ENCODE measurements at regions not wholly inside any gene's neighbourhood (a gene's known extent, or its start where the extent isn't known, plus 50 kb on each side); places are given as distances from the start of the nearest gene placed in this dataset.

DNA sequence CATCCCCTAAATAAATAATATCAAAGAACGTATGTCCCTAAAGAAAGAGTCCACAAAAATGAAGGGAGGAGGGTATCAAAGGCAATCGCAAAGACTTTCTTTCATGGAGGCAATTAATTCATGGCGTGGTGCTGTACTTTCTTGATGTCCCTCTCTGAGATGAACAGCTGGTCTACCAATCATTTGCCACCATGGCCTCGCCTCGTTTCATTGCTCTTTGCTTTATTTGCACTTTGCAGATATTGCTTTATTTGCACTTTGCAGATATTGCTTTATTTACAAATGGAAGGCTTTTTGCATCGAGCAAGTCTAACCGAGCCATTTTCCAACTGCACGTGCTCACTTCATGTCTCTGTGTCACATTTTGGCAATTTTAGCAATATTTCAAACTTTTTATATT lies 104.0 kb upstream of the PTCH1 start:
- no peak for DNase-seq (ENCODE audit: low read depth)

DNA sequence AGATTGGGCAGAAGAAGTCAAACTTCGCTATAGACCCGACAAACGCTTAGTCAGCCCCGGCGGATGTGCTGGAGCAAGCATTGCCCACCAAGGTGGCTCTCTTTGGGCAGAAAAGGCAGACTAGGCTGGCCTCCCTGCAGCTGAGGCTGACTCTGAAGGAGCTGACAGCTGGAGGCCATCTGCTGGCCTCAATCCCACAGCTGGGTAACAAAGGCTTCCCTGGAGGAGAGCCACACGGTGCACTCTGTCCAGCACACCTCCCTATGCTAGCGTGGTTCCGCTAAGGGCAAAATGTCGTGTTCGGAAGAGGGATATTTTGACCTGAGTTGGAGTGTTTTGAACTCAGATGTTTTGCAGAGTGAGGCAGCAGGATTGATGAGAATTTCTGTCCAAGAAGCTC lies 103.5 kb upstream of the PTCH1 start:
- no peak for DNase-seq (ENCODE audit: low read depth)

DNA sequence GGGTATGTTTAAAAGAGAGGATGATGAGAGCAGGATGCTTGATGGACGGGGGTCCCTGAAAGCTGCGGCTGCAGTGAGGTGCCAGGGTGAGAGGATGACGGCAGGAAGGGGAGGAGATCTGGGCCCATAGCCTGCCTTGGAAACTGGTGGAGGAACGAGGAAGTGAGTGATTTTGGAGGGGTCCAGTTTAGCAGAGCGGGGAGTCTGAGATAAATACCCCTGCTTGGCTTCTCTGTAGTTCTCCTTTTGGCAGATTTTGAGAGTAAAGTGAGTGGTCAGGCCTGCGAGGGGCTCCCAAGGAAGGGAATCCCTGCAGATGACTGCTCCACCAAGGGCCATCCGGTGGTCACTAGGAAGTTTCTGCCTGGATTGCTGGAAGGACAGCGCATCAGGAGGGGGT lies 98.5 kb upstream of the PTCH1 start:
- DNase-seq (ENCODE audit: low read depth), result no peak

DNA sequence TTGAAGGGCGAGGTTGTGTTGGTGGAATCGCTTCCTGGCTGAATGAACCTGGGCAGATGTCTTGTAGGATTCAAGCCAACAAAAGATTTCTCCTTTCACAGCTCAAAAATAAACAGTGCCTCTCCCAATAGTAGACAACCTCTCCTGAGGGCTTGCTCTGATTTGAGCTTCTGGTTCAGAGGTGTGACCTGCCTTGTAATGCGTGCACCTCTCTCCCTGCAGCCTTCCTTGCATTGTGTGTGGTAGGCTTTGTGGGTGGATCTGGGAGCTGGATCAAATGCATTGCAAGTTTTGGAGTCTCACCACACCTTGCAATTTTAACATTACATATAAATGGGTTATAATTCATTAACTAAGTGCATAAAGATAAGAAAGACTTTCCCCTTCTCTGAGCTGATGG lies 96.9 kb upstream of the PTCH1 start:
- DNase-seq (ENCODE audit: low read depth), result no peak

DNA sequence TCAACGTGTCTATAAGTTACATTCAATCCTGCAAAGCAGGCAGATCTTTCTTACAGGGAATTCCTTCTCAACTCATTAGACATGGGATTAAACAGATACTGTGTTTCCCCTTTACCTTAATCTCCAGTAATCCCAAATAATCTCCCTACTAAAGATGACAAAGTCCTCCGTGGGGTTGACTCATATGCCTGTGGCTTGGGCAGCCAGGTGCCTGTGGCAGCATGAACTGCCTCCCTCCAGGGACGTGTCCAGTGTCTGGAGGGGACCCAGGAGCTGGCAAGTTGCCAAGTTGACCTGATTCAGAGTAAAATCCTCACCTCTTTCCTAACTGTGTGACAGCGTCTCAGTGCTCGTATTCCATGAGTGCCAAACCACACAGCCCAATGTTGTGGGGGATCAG lies 94.6 kb upstream of the PTCH1 start:
- no peak for DNase-seq (ENCODE audit: low read depth)

DNA sequence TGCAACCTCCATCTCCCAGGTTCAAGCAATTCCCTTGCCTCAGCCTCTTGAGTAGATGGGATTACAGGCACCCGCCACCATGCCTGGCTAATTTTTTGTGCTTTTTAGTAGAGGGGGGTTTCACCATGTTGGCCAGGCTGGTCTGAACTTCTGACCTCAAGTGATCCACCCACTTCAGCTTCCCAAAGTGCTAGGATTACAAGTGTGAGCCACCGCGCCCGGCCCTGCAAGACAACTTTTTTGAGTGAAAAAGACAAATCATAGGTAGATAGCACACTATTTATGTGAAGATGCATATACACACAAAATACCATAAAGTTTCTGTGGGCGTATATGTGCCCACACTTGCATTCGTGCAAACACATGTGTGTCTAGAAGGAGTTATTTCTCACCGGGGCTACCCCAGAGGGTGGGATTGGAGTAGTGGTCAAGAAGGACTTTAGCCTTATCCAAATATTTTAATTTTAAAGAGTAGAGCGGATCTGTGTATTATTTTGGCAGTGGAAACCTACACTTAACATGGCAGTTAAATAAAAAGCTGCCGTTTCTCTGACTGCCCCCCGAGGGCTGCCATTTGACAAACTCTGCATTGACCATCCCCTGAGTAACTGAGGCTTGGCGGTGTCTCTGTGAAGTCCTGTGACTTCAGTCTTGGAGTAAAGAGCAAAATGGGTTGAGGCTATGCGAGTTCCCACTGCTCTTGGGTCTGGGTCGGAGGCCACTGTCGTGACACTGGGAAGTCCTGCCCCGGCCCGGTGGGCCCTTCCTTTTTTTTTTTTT lies 93.4 kb upstream of the PTCH1 start:
- DNase-seq (ENCODE audit: low read depth), result no peak

DNA sequence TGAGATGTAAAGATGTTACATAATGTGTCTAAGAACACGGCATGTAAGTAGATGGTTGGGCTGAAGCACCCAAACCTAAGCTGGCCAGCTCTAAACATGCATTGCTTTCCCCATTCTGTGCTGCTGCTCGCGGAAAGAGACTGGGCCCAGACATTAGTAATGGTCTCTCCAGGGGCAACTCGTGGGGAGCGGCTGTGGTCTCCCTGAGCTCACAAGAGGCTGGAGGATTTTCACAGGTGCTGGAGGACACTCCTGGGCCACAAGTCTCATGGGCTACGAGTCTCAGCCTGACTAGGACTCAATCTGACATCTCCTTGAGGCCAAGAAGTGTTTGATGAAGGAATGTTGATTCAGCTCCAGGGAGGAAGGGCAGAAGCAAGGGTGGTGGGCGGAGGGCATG lies 92.7 kb upstream of the PTCH1 start:
- DNase-seq (ENCODE audit: low read depth), result no peak

DNA sequence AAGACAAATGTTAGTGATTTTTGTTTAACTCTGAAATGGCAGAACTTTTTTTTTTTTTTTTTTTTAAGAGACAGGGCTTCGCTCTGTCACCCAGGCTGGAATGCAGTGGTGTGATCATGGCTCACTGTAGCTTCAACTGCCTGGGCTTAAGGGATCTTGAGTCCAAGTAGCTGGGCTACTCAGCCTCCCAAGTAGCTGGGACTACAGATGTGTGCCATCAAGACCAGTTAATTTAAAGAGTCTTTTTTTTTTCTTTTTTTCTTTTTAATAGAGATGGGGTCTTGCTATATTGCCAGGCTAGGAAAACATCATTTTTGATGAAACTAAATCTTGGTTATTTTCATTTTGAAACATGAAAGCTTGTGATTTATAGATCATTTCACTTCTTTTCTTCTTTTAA lies 91.6 kb upstream of the PTCH1 start:
- no peak for DNase-seq (ENCODE audit: low read depth)

DNA sequence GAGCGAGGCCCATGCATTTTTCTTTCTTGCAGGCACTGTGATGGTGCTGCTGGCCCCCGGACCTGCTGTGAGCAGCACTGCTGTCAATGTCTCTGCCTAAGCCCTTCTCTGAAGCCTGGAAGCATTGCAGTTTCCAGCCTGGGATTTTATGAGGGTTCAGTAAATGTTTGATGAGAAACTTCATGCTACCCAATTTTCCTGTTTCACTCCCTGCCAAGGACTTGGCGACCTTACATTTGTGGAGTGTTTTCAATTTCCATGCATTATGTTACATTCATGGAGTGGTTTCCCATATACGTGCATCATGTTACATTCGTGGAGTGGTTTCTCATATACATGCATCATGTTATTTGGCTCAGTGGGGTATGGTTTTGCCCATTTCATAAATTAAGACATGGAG lies 90.7 kb upstream of the PTCH1 start:
- DNase-seq (ENCODE audit: low read depth), result no peak

DNA sequence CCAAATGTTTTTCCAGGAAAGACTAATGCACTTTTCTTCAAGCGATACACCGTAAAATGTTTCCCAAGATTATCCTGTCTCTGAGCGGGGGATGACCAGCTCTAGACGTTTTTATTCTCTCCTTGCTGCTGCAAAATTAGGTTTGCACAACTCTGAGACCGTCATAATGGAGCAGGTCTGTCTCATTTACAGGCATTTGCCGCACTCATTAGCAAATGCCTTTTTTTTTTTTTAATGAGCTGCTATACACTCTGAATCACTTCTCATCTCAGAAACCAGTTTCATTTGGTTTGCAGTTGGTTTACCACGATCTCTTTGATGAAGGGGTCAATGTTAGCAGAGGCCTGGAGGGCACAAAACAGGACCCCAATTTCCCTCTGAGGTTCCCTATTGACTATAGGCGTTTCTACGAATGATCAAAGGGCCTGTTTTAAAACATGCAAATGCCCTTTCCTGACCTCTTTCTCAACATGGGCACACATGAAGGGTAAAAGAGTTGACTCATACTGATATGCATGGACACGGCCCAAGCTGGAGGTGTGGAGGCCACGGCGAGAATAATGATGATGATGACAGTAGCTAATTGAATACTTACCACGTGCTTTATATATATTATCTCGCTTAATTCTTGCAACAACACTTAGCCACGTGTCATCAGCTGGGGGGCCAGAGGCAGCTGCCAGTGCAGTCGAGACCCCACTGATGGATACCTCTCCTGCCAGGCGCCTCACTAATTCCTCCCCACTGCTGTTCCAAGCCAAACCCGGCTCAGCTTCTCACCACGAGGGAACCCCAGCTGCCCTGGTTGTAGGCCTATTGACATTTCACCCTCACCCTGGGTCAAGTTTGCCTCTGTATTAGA lies 89.9 kb upstream of the PTCH1 start:
- DNase-seq (ENCODE audit: low read depth), result no peak

DNA sequence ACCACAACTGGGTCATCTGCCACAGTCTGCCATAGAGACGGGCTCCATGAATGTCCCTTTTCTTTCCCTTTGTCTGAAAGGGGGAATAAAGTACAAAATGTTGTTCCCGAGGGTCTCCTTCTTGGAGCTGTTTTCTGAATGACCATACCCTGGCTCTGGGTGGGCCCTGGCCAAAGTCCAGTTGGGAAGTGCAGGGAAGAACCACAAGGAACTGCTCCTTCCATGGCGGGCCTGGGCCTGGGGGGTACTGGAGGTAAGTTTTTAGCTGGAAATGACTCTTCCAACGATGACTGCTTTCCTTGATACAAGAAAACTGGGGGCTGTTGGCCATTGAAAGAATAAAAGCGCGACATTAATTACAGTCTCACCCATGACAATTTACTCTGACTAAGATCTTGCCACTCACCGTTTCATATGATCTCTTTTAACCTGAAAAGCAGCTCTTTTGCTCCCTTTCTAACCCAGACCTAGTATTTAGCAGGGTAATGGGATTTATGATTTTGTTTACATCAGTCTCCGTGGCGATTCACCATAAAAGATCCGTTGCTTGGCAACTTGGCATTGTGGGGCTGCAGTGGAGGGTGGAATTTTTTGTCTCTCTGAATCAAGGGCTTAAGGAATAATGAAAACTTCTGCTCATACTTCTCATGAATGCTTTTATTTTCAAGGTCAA lies 89.2 kb upstream of the PTCH1 start:
- DNase-seq (ENCODE audit: low read depth), result no peak

DNA sequence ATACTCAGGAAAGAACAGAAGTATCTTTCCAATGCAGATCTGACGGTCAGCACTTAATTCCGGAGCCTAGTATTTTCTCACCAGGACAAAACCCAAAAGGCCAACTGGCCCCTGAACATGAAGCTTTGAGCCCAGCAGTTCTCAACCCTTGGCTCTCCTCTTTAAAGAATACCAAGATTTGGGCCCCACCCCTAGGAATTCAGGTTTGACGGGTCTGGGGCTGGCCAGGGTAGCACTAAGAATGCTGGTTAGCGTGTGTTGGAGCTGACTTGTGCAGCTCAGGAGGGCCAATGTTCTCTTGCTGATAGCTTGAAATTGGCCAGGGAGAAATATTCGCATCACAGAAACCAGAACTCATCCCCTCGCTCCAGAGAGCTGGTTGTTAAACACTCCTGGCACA lies 88.3 kb upstream of the PTCH1 start:
- no peak for DNase-seq (ENCODE audit: low read depth)

DNA sequence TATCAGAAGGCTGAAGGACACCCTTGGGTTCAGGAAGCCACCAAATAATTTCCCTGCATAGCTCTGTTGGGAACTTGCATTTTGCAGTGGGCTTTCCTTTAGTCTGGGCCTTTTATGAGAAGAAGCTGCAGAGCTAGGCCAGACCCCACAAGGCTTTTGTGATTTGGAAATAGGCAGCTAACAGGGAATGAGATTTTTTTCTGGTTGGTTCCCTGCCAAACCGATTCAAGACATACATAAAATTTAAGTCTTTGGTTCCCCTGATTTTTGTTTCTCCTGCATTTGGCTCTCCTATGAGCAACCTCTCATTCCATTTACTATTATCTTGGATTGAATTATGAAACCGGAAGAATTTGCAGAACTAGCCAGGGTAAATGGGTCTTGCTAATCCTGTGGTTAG lies 81.5 kb upstream of the PTCH1 start:
- no peak for DNase-seq (ENCODE audit: low read depth)

DNA sequence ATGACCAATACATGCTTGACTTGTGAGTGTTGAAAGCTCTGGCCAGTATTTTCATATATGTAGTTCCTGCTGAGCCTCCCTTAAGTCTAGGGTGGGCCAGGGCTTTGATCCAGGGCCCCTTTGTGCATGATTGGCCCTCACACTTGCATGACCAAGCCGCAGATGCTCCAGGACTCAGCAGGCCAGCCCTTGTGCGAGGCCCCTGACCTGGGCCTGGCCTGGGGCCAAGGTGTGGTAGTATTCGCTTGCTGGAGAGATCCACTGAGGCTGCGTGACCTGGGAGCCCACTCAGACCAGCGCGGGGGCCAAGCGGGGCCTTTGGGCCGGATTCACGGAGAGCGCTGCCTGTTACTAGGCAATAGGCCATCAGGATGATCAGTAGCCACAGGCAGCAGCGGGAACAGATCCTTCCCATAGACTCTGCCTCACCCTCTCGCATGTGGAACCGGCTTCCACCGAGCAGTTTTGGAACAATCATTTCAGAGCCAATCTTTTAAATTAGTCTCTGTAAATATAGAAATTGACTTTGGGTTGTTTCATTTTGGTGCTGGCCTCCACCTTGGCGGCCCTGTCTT lies 79.0 kb upstream of the PTCH1 start:
- DNase-seq (ENCODE audit: low read depth), result no peak

DNA sequence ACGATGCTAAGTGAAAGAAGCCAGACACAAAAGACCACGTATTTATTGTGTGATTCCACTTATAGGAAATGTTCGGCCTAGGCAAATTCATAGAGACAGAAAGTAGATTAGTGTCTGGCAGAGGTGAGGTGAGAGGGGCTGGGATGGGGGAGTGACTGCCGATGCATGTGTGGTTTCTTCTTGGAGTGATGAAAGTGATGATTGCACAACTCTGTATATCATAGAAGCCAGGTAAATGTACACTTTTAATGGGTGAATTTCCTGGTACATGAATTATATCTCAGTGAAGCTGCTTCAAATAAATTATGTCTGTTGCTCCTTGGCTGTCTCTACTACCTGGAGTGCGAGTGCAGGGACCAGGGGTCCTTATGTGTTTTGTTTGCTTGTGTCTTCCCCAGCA lies 76.2 kb upstream of the PTCH1 start:
- DNase-seq (ENCODE audit: low read depth), result no peak

DNA sequence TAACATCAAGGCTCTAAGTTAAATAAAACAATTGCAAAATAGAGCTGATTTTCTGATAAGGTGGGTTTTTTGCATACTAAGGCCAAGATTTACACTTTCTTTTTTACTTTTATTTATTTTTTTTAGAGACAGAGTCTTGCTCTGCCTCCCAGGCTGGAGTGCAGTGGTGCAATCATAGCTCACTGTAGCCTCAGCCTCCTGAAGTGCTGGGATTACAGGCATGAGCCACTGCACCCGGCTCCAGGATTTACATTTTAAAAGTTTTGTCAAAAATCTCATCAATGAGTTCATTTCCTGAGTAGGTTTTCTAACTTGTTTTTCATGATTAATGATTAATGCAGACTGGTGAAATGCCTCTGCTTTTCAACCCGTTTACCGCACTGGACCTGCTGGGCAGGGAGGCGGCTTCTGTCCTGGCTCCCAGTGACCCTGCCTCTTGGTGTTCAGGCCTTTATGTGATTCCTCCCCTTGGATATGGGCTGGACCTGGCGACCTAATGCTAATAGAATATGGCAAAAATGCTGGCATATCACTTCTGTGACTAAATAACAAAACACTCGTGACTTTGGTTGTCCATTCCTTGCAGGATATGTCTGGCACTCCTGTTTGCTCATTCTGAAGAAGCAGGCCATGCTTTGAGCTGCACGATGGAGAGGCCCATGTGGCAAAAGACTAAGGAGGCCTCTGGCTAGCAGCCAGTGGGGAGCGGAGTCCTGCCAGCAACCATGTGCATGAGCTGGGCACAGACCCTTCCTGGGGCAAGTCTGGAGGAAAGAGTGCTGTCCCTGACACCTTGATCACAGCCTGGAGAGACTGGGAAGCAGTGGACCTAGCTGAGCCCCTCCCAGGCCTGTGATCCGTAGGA lies 72.2 kb upstream of the PTCH1 start:
- no peak for DNase-seq (ENCODE audit: low read depth)

DNA sequence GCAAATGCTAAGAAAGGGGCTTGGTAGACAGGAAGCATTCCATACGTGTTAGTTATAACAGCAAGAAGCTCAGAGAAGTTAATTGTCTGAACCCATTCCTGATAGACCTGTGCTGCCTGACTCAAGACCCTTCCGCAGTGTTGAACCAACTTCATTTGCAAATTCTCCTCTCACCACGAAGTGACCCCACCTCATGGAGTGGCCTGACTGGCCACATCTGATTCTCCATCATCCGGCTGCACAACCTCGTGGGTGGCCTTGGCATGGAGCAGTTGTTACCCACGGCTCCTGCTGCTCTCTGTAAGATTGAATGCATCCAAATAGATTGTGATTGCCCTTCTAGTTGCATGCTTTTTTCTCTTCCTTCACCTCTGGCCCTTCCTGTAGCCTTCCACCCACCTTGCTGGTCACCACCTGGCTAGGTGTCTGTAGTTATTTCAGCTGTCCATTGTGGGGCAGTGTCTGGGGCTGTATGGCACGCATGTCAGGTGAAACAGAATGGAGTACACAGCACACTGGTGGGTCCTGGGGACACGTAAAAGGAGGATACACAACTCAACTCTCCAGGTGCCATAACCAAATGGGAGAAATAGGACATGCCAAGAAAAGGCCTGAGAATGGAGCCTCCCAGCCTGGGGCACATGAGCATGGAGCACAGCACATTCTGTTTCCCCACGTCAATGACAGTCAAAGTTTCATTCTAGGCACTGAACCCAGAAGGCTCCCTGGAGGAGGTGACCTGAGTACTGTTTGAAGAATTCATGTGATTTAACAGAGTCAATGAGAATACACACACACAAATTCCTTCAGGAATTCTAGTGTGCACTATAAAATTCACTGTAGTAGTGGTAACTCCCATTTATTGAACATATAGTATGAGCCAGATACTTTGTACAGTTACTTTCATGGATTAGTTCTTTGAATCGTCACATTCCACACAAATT lies 70.5 kb upstream of the PTCH1 start:
- no peak for DNase-seq (ENCODE audit: low read depth)

DNA sequence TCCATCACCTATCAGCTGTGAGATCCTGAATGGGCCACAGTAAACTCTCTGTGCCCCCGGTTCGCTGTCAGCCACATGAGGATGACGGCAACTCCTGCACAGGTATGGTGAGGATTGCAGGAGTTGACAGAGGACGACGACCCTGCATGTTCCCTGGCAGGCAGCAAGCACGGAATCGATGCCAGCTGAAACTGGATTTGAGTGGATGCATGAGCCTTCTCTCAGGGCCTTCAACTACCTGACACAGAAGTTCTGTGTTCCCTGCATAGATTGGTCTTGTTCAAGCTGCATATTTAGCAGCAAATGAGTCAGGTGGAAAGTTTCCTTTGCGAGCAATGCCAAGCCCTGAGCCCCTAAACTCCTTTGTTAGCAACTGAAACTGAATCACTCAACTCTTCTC lies 69.6 kb upstream of the PTCH1 start:
- DNase-seq (ENCODE audit: low read depth), result no peak

DNA sequence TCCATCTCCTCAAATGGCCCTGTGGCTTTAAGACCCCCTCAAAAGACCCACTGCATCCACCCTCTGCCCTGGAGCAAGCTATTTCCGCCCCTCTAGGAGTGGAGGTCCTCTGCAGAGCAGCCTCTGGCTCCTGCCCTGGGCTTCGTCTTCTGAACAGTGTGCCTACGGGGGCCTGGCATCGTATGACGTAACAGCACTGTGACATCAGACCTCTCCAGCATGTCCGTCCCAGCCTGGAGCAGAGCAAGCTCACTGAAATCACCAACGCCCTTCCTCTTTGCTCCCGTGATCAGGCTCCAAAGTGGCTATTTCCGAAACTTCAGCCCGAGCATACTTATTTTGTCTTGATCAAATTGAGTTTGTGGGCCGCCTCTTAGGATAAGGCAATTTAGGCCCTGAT lies 69.1 kb upstream of the PTCH1 start:
- DNase-seq (ENCODE audit: low read depth), result no peak

DNA sequence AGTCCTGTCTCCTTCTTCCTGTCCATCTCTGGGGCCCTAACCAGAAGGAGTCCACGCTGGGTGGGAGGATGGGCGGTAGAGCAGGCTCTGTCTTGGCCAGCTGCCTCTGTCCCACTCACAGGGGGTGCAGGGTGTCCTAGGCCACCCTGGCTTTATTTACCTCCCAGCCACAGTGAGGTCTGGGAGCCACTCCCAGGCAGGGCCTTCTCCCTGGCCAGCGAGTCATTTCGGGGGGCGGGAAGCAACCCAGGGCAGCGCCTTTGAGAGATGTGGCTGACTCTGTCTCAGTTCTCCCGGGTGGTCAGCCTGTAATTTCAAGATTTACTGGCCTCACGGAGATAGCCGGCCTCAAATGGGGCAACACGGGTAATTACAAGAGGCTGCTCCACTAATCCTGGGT lies 67.4 kb upstream of the PTCH1 start:
- no peak for DNase-seq (ENCODE audit: low read depth)

DNA sequence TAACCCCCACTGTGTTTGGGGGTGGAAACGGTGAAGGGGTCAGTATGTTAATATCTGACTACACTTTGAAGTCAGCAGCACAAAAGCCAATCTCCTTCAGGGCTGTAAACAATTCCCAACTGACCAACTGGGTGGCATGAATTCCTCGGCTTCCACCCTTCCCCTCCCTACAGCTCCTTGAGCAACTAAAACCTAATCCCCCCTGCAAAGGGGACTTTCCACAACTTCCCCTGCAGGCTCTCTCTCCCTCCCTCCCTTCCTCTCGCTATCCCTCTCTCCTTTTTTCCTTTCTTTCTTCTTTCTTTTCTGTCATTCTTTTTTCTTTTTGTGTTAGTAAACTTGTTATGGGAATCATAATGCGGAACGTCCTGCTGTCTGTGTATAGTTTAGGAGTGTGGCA lies 65.1 kb upstream of the PTCH1 start:
- DNase-seq (ENCODE audit: low read depth), result no peak
